HepG2 (cell line): ENCODE measurements at regions not wholly inside any gene's neighbourhood (a gene's known extent, or its start where the extent isn't known, plus 50 kb on each side); places are given as distances from the start of the nearest gene placed in this dataset.

Experiments
- ETV5 ChIP-seq: IDR thresholded peaks from 2 replicates; pipeline ENCODE4 v1.6.1; 2018; ENCODE audit warnings: missing biosample characterization, missing genetic modification reagents, inconsistent platforms, borderline replicate concordance
- GABPA ChIP-seq, 2 experiments: IDR thresholded peaks; 2 replicates each; pipeline ENCODE4 v1.6.1; 2011 to 2016; ENCODE audit warnings: low read depth in 2 of 2, low read length in 1 of 2, missing biosample characterization in 1 of 2, missing genetic modification characterization in 1 of 2
- HMG20A ChIP-seq: IDR thresholded peaks from 2 replicates; pipeline ENCODE4 v1.6.1; 2016; ENCODE audit warnings: borderline replicate concordance
- NFYB ChIP-seq: sonication (generic); formaldehyde crosslinking; IDR thresholded peaks from 2 replicates; pipeline ENCODE4 v1.4.0; 2020; ENCODE audit warnings: missing genetic modification reagents
- PAXIP1 ChIP-seq: sonication (generic); formaldehyde crosslinking; conservative IDR thresholded peaks from 2 replicates; pipeline ENCODE4 v1.4.0; 2020; ENCODE audit warnings: mild to moderate bottlenecking, missing genetic modification reagents, moderate library complexity
- SALL1 ChIP-seq: sonication (generic); formaldehyde crosslinking; IDR thresholded peaks from 2 replicates; pipeline ENCODE4 v1.8.0; 2022; ENCODE audit warnings: mild to moderate bottlenecking, missing genetic modification reagents
- SAP130 ChIP-seq: IDR thresholded peaks from 2 replicates; pipeline ENCODE4 v1.6.1; 2016; ENCODE audit warnings: low read depth
- SP5 ChIP-seq: IDR thresholded peaks from 2 replicates; pipeline ENCODE4 v1.6.1; 2016; ENCODE audit warnings: low read depth, borderline replicate concordance
- TFDP1 ChIP-seq: IDR thresholded peaks from 2 replicates; pipeline ENCODE4 v1.6.1; 2016; ENCODE audit warnings: missing compliant biosample characterization, missing genetic modification reagents, borderline replicate concordance
- ZNF644 ChIP-seq: IDR thresholded peaks from 2 replicates; pipeline ENCODE4 v1.6.1; 2016; ENCODE audit warnings: low read depth
- ZNF710 ChIP-seq: sonication (generic); formaldehyde crosslinking; IDR thresholded peaks from 2 replicates; pipeline ENCODE4 v1.5.0; 2020; ENCODE audit warnings: mild to moderate bottlenecking, missing genetic modification reagents, borderline replicate concordance
- TF ChIP-seq, protein P1 (sequence below): sonication (generic); formaldehyde crosslinking; IDR thresholded peaks from 2 replicates; pipeline ENCODE4 v1.4.0; 2020; ENCODE audit warnings: missing genetic modification reagents, borderline replicate concordance
- TF ChIP-seq, protein P2 (sequence below): sonication (generic); formaldehyde crosslinking; IDR thresholded peaks from 2 replicates; pipeline ENCODE4 v1.4.0; 2020; ENCODE audit warnings: missing genetic modification reagents
- TF ChIP-seq, protein P3 (sequence below): sonication (generic); formaldehyde crosslinking; IDR thresholded peaks from 2 replicates; pipeline ENCODE4 v1.4.0; 2020; ENCODE audit warnings: low read depth, missing genetic modification reagents

- no peak for TF ChIP-seq PAXIP1 (CRISPR knock-in tag)
- no peak for TF ChIP-seq GABPA (IDR thresholded peaks at IDR 0.05; ENCODE audit: low read depth, low read length)
- peak; percentile 51; the same call in 1 of the 2 replicates for TF ChIP-seq GABPA (CRISPR knock-in tag; IDR thresholded peaks at IDR 0.05; ENCODE audit: low read depth)
- TF ChIP-seq HMG20A (CRISPR knock-in tag), result 0 out of 2 replicates have a peak, but pooled peaks have one; percentile 17
- TF ChIP-seq TFDP1 (CRISPR knock-in tag), result peak; percentile 57; the same call in 1 of the 2 replicates
- TF ChIP-seq NFYB, result no peak
- TF ChIP-seq SAP130, result 0 out of 2 replicates have a peak, but pooled peaks have one; percentile 20
- TF ChIP-seq ZNF644, result peak; percentile 98
- no peak for TF ChIP-seq SP5
- TF ChIP-seq, protein P1, sequence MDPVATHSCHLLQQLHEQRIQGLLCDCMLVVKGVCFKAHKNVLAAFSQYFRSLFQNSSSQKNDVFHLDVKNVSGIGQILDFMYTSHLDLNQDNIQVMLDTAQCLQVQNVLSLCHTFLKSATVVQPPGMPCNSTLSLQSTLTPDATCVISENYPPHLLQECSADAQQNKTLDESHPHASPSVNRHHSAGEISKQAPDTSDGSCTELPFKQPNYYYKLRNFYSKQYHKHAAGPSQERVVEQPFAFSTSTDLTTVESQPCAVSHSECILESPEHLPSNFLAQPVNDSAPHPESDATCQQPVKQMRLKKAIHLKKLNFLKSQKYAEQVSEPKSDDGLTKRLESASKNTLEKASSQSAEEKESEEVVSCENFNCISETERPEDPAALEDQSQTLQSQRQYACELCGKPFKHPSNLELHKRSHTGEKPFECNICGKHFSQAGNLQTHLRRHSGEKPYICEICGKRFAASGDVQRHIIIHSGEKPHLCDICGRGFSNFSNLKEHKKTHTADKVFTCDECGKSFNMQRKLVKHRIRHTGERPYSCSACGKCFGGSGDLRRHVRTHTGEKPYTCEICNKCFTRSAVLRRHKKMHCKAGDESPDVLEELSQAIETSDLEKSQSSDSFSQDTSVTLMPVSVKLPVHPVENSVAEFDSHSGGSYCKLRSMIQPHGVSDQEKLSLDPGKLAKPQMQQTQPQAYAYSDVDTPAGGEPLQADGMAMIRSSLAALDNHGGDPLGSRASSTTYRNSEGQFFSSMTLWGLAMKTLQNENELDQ (CRISPR knock-in tag), result no peak
- TF ChIP-seq, protein P2, sequence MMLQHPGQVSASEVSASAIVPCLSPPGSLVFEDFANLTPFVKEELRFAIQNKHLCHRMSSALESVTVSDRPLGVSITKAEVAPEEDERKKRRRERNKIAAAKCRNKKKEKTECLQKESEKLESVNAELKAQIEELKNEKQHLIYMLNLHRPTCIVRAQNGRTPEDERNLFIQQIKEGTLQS, result peak; percentile 95
- TF ChIP-seq, protein P3, sequence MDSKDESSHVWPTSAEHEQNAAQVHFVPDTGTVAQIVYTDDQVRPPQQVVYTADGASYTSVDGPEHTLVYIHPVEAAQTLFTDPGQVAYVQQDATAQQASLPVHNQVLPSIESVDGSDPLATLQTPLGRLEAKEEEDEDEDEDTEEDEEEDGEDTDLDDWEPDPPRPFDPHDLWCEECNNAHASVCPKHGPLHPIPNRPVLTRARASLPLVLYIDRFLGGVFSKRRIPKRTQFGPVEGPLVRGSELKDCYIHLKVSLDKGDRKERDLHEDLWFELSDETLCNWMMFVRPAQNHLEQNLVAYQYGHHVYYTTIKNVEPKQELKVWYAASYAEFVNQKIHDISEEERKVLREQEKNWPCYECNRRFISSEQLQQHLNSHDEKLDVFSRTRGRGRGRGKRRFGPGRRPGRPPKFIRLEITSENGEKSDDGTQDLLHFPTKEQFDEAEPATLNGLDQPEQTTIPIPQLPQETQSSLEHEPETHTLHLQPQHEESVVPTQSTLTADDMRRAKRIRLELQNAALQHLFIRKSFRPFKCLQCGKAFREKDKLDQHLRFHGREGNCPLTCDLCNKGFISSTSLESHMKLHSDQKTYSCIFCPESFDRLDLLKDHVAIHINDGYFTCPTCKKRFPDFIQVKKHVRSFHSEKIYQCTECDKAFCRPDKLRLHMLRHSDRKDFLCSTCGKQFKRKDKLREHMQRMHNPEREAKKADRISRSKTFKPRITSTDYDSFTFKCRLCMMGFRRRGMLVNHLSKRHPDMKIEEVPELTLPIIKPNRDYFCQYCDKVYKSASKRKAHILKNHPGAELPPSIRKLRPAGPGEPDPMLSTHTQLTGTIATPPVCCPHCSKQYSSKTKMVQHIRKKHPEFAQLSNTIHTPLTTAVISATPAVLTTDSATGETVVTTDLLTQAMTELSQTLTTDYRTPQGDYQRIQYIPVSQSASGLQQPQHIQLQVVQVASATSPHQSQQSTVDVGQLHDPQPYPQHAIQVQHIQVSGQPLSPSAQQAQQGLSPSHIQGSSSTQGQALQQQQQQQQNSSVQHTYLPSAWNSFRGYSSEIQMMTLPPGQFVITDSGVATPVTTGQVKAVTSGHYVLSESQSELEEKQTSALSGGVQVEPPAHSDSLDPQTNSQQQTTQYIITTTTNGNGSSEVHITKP, result no peak
- no peak for TF ChIP-seq ZNF710 (CRISPR knock-in tag)
- 0 out of 2 replicates have a peak, but pooled peaks have one; percentile 14 for TF ChIP-seq ETV5 (CRISPR knock-in tag)
- TF ChIP-seq SALL1 (CRISPR knock-in tag), result peak; percentile 27; the same call in 1 of the 2 replicates
These were observed 94.9 kb upstream of the SHISA3 start (continued) for GRCh38 chr4:42302348-42302747.
